GM13977 (cell line): ENCODE measurements at regions not wholly inside any gene's neighbourhood (a gene's known extent, or its start where the extent isn't known, plus 50 kb on each side); places are given as distances from the start of the nearest gene placed in this dataset.

Source experiments
- DNase-seq: peaks from one replicate; pipeline ENCODE4 v3.0.0; 2012; ENCODE audit warnings: low spot score
- CTCF ChIP-seq: IDR thresholded peaks from 2 replicates; pipeline ENCODE4 v1.5.1; 2012; ENCODE audit warnings: mild to moderate bottlenecking, control low read depth; ENCODE audit not compliant: insufficient read depth; ENCODE audit errors: extremely low read depth, missing control alignments
- in situ Hi-C: fragments of 300-500 bp; cut with MboI; formaldehyde crosslinking; loops from one replicate; pipeline ENCODE4 v1.12.0; 2022; ENCODE audit warnings: low sequenced_read_pairs, low pct_unique_long_range_greater_than_20kb, mixed read lengths, inconsistent platforms; ENCODE audit not compliant: unreplicated experiment

- TF ChIP-seq CTCF, result no peak
- in situ Hi-C loops, result no loop called here
- DNase-seq, result no peak
Measured at GRCh38 chr18:10346749-10347415, 107.6 kb upstream of the APCDD1 start.

DNA sequence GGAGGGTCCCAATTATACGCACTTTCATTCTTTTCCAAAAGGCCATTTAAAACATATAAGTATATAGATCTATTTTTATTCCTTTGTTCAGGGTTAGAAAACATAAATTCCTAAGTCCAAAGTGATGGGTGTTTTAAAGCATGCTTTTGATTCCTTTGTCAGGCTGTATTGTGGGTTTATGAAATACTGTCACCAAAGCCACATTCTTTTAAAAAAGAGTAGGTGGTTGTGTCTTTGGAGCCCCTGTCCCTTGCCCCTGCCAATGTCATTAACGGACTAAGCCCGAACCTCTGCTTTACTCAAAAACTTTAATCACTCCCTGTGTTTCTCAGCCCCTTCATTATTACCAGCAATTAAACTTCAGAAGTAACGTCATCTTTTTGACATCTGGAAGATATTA lies 104.9 kb upstream of the APCDD1 start:
- DNase-seq, result no peak
- in situ Hi-C loops, result no loop called here
- no peak for TF ChIP-seq CTCF

DNA sequence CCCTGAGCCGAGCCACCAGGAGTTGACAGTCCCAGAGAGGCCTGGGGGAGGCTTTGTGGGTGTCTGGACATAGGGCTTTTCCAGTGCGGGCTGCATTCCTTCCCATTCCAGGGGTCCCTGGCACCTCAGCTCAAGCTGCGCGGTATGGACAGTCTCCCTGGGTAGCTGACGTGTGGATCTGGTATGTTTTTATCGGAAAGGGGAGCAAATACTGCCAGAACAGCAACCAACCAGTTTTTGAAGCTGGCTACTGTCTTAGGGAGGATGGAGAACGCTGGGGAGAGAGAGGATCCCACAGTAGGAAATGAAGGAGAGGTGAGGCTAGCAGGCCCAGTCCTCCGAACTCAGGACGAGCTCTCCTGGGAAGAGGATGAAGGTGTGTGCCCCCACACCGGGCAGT lies 103.8 kb upstream of the APCDD1 start:
- no peak for DNase-seq
- in situ Hi-C loops, result no loop called here
- TF ChIP-seq CTCF, result no peak

DNA sequence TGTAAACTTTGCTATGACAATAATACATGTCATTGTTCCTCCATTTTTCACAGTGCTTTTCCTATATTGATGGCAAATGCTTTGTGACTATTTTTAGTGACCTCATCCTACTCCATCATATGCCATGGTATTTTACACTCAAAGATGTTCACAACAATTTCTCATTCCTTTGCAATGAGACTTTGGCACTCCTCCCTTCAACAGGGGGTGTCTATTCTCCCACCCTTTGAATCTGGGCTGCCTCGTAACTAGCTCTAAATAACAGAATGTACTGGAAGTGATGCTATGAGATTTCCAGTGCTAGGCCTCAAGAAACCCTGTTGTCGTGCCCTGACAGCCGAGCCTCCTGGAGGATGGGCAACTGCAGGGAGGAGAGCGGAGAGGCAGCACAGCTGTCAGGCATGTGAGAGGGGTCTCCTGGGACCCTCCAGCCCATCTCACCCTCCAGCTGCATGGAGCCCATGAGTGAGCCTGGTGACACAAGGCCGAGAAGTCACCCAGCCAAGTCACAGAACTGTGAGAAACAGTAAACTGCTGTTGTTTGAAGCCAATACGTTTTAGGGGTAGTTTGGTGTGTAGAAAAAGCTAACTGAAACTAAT lies 103.1 kb upstream of the APCDD1 start:
- no peak for TF ChIP-seq CTCF
- in situ Hi-C loops, result no loop called here
- no peak for DNase-seq

- no peak for TF ChIP-seq CTCF
- in situ Hi-C loops, result no loop called here
- no peak for DNase-seq
Measured at GRCh38 chr18:10351858-10352257, 102.6 kb upstream of the APCDD1 start.

GRCh38 chr18:10352671-10353070 lies 101.8 kb upstream of the APCDD1 start:
- no peak for DNase-seq
- no peak for TF ChIP-seq CTCF
- in situ Hi-C loops, result no loop called here
